GM19238 (cell line): ENCODE measurements at regions not wholly inside any gene's neighbourhood (a gene's known extent, or its start where the extent isn't known, plus 50 kb on each side); places are given as distances from the start of the nearest gene placed in this dataset.

Source experiments
- DNase-seq: peaks from one replicate; pipeline ENCODE4 v3.0.0; 2011; ENCODE audit warnings: low spot score; ENCODE audit not compliant: insufficient read length

DNA sequence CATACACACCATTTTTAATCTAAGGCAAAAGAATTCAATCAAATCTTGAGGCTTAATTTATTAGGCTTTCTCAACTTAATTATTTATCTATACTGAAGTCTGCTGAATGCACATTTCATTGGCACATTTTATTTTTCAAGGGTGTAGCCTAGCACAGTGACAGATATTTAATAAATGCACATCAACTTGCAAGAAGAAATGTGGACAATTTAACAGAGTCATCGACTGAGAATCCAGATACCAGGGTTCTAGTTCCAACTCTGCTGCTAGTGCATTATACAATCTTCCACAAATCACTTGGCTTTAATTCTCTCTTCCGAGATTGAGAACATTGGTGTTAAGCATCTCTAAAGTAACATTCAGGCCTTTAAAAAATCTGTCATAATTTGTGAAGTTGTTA lies 88.5 kb upstream of the RBBP8 start:
- no peak for DNase-seq

DNA sequence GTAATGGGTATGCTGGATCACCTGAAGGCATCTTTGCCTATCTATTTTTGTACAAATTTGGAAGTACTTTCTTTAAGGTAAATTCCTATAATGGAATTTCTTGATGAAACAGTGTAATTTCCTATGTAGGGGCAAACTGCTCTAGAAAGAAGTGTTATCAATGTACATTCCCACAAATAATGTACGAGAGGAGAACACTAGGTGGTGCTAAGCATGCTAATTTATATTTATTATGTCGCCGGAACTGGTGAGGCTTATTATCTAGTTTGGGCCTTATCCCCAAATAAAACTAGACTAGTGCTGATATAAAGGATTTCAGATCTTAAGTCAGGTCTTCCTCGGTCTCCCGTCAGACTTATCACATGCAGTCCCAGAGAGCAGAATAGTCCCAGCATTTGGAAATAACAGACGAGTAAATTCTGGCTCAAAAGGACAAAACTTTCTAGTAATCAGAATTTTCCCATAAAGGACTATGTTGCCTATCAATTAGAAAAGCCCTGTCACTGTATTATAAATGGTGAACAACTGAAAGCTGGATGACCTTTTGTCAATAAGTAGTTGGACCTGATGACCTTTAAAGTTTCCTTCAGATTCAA lies 86.9 kb upstream of the RBBP8 start:
- no peak for DNase-seq

- DNase-seq: no peak
Measured at GRCh38 chr18:22846697-22847096, 86.4 kb upstream of the RBBP8 start.

GRCh38 chr18:22847392-22847791 lies 85.7 kb upstream of the RBBP8 start:
- DNase-seq: no peak

DNA sequence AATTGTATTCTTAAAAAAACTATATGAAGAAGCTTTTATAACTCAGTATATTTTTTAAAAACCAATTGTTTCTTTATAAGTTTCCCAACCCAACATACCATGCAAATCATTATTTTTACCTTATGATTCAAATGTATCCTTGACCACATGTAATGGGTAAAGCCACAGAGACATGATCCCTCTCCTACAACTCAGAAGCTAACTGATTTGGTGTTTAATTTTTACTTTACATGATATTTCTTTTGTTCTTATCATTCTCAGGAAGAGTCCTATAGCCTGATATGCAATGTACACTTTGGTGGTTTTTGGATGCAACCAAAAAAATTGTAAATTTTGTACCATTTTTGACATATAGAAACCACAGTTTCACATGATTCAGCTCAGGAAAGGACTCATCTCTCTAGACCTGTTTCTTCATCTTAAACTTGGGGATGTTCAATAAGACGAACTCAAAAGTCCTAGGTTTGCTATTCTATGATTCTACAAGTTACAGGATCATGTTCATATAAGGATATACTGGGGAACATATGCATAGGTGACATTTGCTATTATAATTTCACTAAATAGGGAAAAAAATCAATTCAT lies 85.2 kb upstream of the RBBP8 start:
- no peak for DNase-seq

DNA sequence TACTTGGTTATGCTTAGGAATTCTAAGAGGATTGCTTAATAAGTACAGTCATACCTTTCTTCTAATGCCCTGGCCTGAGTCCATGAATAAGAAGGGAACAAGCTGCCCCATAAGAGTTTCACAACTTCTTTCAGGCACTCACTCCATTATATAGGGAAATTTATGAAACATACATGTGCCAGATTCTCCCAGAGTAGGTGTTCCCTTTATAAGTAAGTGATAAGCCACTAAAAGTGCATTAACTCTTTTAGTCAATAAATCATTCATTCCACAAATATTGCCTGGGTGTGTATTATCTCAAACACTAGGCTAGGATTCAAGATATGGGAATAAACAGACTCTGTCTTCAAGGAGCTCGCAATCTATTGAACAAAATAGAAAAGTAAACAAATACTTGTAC lies 84.5 kb upstream of the RBBP8 start:
- DNase-seq: no peak

DNA sequence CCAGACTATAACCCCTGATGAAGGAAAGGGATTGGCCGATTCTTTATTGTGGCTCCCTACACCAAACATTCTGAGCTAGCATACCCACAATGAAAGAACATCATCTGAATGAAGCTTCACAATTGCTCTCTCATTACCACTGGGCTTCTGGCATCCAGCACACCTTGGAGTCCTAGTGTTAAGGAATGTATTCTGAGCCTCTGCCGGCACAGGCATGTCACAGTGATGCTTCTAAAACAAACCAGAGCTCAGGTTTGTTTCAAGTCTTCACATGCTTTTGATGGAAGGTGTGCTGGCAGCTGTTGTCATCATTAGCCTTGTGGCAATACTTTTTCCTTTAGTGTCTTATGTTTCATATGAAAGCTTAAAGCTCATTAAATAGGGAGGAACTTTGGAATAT lies 76.3 kb upstream of the RBBP8 start:
- DNase-seq: no peak

- DNase-seq: no peak
Measured at GRCh38 chr18:22858121-22858520, 75.0 kb upstream of the RBBP8 start.

- no peak for DNase-seq
Measured at GRCh38 chr18:22860807-22861206, 72.3 kb upstream of the RBBP8 start.

- DNase-seq: no peak
Measured at GRCh38 chr18:22865354-22866116, 67.6 kb upstream of the RBBP8 start.

DNA sequence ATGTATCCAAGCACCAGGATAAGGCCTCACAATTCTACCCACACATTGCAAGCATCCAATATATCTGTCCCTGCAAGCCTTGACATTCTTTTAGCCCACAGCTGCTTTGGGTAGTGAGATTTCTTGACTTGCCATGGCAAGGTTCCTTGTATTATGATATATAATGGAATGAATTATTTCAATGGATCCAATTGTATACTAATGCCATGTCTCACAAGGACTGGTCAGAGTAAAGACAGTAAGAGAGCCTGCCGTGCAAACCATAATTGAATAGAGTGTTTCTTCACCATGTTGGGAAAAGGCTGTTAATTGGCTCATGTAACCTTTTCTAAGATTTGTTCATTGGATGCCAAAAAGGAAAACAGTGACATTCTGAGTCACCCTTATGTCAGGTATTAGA lies 64.3 kb upstream of the RBBP8 start:
- no peak for DNase-seq

- no peak for DNase-seq
Measured at GRCh38 chr18:22871809-22872525, 61.2 kb upstream of the RBBP8 start.

GRCh38 chr18:22872900-22873537 lies 60.1 kb upstream of the RBBP8 start:
- DNase-seq: peak; percentile 3

DNA sequence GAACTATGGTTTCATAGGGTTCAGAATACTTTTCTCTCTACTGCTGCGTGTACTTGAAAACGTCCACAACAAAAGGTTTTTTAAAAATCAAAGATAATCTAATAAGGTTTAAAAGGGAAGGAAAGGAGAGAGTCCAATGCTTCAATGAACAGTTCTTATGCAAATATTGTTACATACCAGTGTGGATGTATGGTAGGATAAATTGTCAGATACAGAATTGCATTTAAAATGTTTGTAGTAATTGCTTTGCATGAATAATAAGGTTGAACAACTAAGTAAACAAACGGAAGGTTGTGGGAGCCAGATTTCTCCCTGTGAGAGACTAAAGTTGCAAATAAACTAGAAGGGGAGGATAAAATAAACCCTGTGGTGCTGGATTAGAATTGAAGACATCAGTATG lies 53.8 kb upstream of the RBBP8 start:
- no peak for DNase-seq

GRCh38 chr18:22882084-22882483 lies 51.0 kb upstream of the RBBP8 start:
- DNase-seq: no peak

DNA sequence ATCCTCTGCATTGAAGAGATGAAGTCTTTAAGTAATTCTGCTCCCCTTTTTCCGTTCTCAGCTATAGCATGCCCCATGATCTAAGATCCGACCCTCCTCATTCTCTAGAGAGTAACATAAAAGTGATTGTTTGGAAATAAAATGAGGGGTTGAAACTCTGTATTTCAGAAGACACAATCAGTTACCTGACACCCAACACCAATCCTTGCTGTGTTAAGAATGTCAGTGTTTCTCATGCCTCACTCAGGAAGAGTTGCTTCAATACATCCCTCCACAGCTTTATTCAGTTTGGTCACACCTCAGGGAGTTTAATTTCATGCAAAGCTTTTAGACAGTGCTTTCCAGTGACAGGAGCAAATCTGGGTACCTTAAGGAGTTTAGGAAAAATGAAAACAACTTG lies 49.9 kb upstream of the RBBP8 start:
- DNase-seq: no peak
